GM18499 (cell line): ENCODE measurements at regions not wholly inside any gene's neighbourhood (a gene's known extent, or its start where the extent isn't known, plus 50 kb on each side); places are given as distances from the start of the nearest gene placed in this dataset.

Experiments
- ATAC-seq: cut with Tn5 transposase; IDR thresholded peaks from one replicate; pipeline ENCODE4 v1.9.1; 2021; ENCODE audit warnings: moderate number of reproducible peaks; ENCODE audit not compliant: insufficient read depth, unreplicated experiment

DNA sequence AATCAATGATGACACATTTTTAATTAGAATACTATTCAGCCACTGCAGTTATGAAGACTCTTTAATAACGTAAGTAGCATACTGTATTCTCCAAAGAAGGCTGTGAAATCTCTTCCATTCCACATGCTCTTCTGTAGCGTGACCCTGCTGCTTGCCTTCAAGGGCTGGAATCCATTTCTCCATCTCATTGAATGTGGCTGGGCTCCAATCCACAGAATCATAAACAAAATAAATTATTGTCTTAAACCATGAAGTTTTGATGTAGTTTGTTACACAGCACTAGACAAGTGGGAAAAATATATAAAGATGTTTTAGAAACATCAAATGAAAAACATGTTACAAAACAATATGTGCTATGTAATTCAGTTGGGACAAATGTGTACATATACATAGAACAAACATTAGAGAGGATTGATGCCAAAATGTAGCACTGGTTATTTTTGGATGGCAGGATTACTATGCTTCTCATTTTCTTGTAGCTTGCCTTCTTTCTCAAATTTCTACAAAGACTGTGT is 410.8 kb upstream of the PODXL start:
- no peak for ATAC-seq

DNA sequence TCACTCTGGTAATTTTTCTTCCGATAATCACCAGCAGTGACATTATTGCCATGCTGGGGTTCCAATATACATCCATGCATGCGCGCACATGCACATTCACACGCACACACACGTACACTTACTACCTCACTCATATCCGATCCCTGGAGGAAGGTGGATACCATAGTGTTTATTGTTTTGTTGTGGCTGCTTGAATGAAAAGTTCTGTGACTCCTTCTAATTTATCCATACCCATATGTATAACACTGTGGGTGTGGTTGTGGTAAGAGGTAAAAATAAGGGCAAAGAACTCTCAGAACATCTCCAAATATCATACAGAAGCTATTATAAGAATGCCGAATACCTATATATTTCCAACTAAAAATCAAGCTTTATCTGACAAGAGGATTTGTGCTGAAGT is 407.8 kb upstream of the PODXL start:
- ATAC-seq, result no peak

DNA sequence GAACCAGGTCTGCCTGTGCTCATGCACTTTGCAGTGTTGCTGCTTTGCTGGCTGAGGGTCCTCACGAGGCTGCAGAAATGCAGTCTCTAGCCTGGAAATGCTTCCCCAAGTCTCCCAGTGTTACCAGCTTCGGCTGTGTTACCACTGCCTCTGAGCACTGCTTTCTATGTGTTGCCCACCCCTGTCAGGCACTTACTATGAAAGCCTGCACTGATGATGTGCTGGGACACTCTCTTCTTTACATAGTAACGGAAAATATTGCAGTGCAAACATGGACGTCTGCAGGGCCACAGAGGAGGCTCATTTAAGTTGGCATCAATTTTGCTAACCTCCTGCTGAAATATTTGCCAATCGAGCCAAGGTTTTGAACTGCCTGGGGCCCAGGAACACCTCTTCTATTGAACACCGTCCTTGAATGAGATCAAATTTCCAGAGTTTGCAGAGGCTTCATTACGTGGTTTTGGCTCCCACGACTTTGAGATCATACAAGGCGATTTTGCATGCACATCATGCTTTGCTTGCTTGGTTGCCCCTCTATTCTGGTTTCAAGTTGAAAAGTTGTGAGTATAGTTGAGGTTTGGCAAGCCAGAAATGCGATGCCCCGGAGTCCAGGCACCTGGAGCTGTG is 404.7 kb upstream of the PODXL start:
- no peak for ATAC-seq

DNA sequence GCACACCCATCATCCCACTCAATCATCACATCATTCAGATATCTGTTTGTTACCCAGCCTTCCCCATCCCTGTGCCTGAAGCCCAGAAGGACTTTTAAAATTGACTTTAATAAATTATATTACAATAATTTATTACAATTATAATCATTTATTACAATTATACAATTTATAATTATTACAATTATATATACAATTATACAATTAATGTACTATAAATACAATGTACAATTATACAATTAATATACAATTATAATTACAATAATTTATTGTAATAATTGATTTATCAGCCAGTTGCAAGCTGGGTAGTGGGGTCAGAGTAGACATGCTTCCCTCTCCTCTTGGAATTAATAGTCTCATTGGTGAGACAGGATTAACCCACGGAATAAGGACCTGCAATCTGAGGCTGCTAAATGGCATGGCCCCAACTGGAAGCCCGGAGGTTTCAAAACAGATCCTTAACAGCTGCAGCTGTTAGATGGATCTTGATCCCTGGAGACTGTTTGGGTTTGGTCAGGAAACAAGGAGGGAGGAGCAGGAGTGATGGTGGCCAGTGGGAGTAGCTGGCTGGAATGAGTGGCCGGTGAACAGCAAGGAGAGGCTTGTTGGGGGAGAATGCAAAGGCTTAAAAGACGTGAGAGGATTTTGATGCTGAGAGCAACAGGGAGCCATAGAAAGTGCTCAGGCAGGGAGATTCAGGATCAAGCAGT is 402.8 kb upstream of the PODXL start:
- no peak for ATAC-seq

DNA sequence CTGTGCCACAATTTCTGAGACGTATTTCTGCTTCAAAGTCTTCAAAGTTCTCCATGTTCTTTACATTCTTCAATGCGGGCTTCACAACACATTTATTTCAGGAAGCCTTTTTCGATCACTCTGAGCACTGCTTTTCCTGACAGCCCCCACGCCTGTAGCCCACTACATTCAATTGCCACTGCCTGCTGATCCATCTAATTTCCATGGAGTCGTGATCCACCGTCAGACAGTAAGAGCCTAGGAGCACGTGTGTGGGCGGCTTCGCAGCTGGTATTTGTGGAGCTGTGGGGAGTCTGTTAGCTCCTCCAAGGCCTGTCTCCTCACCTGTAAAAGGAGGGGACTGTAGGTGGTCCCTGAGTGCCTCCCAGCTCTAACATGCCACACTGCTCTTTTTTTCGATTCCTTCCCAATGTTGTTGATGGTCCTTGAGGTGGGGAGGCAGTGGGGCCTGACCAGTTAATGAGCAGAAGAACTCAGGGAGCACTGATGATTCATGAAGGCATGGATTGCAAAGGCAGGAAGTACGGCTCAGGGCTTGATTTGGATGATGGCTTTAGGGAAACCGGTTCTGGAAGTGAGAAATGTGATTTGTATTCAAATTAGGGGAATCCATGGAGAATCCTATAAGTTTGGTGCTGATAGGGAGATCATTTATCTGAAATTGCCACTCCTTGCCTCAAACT is 401.1 kb upstream of the PODXL start:
- ATAC-seq, result no peak

DNA sequence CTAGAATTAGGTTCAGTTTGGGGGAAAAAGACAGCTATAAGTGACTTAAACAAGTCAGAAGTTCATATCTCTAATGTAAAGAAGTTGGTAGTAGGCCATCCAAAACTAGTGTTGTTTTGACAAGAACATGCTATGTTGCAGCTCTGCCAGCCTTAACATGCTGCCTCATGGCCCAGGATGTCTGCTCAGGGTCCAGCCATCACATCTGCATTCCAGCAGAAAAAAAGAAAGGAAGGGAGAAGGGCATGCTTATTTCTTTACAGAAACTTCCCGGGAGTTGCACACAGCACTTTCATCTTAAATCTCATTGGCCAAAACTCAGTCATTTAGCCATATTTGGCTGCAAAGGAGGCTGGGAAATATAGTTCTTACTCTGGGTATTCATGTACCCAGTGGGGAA is 400.4 kb upstream of the PODXL start:
- no peak for ATAC-seq

DNA sequence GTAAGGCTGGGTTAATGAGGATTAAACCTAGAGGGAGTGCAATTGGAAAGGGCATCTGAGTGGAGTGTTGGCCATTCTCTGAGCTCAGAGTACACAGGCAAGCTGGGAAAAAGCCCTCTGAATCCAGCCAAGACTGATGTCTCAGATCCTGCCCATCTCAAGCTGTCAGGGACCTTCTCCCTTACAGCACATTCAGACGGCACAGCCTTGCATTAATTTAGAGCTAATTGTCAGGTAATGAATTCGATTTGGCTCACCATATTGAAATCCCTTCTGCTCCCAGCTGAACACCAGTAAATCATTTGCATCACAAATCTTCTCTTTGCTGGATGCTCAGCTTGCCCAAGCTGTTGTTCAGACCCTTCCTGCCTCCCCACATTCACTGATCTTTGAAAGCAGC is 399.3 kb upstream of the PODXL start:
- ATAC-seq, result no peak

DNA sequence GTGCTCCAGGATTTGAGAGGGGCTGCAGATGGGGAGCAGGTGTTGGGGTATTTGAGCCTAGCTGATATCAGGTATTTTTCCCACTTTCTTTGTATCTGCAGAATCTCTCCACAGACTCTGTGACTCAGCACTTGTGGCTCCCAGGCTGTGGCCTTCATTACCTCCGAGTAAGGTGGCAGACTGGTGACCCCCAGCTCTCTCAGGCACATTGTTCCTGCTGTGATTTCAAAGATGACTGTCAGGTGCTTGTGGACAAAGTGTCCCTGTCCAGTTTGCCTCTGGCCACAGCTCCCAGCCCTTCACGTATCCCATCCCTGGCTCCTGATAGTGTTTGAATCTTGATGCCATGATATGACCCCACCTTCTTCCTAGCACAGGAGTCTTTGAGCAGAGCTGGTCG is 396.8 kb upstream of the PODXL start:
- ATAC-seq, result no peak

DNA sequence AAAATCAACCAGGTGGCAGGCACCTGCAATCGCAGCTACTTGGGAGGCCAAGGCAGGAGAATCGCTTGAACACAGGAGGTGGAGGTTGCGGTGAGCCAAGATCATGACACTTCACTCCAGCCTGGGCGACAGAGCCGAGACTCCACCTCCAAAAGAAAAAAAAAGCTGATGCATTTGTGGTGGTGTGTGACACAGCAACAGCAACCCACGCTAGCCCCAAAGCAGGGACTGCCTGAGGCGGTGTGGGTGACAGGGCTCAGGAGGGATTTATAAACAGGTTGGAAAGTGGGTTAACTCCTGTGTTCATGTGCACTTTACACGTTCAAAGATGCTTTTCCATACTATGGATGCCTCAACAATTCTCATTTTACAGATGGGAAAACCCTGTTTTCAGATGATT is 395.9 kb upstream of the PODXL start:
- no peak for ATAC-seq

DNA sequence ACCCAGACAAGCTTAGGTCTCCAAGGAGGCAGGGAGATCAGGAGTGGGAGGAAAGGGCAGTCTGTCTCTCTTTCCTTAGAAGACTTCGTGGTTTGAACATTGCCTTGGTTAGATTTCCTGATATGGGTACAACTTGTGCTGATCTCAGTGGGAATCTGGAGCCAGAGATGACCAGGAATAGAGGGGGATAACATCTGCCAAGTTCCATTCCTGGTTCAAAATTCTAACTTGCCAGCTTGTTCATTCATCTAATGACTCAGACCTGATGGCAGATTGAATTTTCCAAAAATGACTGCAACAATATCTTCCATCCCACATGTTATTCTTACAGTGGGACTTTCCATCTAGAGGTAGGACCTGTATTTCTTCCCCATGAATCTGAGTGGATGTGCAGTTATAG is 394.3 kb upstream of the PODXL start:
- no peak for ATAC-seq

DNA sequence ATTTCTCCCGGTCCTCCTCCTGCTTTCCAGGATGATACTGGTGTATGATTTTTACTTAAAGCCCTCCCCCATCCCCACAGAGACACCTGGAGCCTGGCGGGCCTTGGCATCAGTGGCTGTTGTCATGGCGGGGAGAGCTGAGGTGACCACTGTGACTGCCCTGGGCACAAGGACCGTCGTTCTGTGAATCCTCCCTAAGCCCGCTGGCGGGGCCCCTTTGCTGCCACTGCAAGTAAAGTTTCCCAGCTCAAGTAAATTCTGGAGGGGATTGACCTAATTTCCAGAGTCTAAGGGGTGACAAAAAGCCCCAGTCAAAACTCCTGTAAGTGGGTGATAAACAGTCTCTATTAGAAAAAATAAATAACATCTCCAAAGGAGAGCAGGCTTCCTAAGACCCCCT is 393.2 kb upstream of the PODXL start:
- ATAC-seq, result no peak

DNA sequence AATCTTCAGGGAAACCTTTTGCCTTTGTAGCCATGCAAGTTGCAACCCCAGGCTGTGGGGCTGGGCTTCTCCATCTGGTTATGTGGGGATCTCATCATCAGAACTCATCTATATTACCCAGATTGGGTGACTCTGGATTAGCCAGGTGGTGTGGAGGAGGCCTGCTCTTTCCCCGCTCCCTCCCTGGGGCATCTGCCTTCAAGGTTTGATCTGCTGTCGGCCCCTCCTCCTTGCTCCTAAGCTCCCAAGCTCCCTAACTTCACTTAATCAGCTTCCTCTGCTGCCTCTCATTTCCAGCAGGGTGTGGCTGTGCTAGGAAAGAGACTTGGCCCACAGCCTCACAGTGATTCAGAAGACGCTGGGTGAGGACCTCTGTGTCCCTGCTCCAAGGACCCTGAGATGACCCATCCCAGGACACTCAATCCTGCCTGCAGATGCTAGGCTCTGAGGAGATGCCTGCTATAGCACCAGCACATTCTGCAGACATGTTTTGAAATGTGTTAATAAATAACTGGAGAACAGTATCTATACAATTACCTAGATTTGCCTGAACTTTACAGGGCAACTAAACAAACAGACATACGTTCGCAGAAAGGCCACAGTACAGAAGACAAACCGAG is 392.1 kb upstream of the PODXL start:
- no peak for ATAC-seq

DNA sequence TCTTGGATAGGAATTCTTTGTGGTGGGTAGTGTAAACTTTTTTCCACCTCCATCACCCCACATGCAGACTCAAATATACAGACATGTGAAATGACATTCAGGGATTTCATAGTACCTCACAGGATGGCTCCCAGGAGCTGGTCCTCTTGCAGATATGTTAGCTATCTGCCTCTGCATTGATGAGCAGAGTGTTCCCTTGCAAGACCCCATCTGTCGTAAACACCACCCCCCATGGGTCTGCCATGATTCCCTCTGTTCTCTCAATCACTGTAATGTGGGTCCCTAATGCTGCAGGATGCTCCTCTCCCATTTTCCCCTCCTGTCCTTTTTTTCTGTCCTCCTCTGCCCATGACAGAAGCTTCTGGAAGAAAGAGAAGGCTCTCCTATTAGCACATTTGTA is 391.2 kb upstream of the PODXL start:
- ATAC-seq, result no peak

DNA sequence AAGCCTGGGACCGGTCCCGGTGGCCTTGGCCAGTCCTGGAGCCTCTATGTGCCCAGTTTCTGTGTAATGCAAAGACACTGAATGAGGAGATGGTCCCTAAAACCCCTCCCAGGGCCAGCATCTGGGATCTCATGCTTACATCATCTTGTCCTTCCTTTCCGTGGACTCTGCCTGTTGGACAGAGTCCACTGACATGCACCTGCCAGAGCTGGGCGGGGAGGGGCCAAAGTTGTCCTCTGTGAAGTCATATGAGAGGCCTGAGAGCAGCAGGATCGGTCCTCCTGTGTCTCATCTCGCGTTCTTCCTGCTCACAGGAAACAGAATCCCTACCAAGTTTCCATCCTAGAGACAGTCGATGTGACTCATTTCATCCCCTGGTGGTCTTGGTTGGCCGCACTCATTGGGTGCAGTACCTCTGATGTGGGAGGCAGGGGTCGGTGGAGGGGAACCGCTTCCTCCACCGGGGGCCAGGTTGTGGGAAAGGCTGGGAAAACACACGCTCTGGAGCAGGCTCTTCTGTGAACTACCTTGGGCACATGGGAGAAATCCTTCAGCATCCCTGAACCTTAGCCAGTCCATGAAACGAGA is 389.6 kb upstream of the PODXL start:
- no peak for ATAC-seq

DNA sequence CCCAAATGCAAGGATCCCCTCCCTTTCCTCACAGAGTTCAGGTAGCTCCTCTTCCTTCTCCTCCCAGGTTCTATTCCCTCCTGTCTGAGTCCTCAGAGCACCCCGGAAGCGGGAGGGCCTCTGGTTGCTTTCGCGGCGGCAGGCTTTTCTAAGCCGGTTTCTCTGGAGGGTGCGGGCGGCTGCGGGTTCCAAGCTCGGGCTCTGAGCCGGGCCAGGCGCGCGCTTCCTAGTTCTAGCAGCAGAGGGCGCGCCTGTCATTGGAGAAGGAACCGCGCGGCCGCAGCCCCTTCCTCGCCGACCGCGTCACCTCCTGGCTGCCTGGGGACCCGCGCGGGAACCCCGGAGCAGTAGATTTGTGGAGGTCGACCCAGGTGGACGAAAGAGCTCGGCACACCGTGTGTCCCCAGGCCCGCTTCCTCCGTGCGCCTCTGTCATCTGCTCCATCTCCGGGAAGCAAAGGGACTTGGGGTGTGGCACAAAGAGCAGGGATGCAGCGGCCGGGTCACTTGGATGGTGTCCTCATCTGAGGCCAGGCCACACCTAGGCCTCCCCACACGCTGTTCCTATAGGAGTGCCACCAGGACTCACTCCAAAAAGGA is 389.0 kb upstream of the PODXL start:
- no peak for ATAC-seq

DNA sequence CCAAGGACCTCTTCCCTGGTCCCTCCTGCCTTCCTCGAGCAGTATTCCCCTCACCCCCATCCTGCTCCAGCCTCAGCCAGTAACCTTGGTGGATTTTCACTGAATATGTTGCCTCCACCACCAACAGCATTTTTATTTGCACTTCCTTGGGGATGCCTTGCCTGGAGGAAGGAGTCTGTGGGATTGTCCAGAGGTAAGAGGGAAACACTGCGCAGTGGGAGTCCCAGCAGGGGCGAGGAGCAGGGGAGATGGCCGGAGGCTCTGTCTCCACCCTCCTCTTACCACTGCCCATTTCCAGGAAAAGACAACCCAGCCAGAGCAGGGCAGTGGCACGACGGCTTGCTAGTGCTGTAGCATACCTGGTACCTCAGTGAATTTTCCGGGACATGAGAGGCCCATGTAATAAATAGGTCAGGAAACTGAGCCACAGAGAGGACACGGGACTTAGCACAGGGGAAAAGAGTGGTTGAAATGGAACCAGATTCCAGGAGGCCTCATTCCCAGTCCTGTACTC is 388.2 kb upstream of the PODXL start:
- ATAC-seq, result no peak

DNA sequence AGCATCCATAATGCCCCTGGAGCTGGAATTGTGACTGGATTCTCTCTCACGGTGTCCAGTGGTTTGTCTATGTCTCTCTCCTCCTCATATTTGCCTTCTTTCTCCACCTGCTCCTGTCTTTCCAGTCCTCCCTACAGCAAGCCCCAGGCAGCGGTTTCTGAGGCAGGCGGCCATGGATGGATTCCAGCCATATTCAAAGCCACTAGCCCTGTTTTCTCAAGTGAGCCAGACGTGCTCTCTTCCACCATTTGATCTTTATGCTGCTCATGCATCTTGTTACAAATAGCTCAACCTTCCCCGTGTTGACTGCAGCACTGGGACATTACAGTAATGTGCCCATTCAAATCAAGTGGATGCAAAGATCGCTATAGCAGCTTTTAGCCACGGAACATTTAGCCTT is 387.2 kb upstream of the PODXL start:
- ATAC-seq, result no peak

DNA sequence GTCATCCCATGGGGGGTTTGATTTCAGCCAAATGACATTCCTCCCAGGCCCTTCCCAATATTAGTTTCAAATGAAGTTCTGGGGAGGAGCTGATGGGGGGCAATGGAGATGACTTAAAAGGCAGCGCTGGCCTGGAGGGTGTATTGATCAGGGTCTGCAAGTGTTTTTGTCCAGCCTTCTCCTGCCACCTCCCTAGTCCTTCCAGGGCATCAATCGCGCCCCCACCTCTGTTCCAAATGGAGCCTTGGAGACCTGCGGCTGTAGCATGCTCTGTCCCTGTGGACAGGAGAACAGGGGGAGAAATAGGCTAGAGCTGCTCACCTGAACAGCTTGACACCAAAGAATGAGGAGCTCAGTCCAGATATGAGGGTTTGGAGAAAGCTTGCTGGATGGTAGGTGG is 386.8 kb upstream of the PODXL start:
- no peak for ATAC-seq

DNA sequence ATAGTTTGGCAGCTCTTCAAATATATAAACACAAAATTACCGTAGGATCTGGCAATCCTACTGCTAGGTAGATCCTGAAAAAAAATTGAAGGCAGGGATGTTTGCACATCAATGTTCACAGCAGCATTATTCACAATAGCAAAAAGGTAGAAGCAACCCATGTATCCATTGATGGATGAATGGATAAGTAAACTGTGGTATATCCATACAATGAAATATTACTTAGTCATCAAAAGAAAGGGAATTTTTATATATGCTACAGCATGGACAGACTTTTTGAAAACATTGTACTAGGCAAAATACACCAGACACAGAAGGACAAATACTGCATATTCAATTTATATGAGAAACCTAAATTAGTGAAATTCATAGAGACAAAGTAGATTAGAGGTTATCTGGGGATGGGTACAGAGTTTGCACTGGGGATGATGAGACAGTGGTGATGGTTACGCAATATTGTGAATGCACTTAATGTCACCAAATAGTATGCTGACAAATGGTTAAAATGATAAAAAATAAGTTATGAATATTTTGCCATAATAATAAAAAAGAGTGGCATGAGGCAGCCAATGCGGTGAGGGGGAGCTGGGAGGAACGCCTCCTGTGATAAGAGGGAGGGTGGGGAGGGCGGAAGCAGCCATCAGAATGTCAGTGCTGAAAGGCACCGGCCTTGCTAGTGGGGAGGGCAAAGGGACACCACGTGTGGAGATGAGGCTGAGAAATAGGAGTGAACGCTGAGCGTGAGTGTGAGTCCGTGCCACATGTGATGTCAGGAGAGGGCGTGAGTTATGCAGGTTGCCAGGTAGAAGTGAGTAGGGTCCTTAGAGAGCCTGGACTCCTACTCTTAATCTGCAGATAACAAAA is 386.1 kb upstream of the PODXL start:
- ATAC-seq, result no peak
